Testis (tissue), 2 donors: ENCODE measurements at regions not wholly inside any gene's neighbourhood (a gene's known extent, or its start where the extent isn't known, plus 50 kb on each side); places are given as distances from the start of the nearest gene placed in this dataset.
"Not testable (repeated sequence)": the region's sequence is repeated elsewhere in the genome, so short reads cannot be mapped to it uniquely, and the experiment has no call there.

Source experiments
- DNase-seq: peaks from one replicate; pipeline ENCODE4 v3.0.0-alpha.2; 2019
- H3K27ac ChIP-seq, 2 donors: fragments of 200-600 bp; sonication (generic); one replicate each; pipeline ENCODE4 v1.5.1; 2019
- H3K27me3 ChIP-seq: fragments of 200-600 bp; sonication (generic); one replicate; pipeline ENCODE4 v1.5.1; 2019
- H3K36me3 ChIP-seq: fragments of 200-600 bp; sonication (generic); one replicate; pipeline ENCODE4 v1.5.1; 2017; ENCODE audit warnings: low read depth; ENCODE audit errors: missing control alignments
- H3K4me1 ChIP-seq: fragments of 200-600 bp; sonication (generic); one replicate; pipeline ENCODE4 v1.5.1; 2019
- H3K4me3 ChIP-seq, 2 donors: fragments of 200-600 bp; sonication (generic); one replicate each; pipeline ENCODE4 v1.5.1; 2017 to 2019
- H3K9me3 ChIP-seq: fragments of 200-600 bp; sonication (generic); one replicate; pipeline ENCODE4 v1.5.1; 2017
- POLR2A ChIP-seq: fragments of 450-650 bp; IDR thresholded peaks from one replicate; pipeline ENCODE4 v1.6.1; 2017; ENCODE audit warnings: antibody characterized with exemption, mild to moderate bottlenecking, moderate library complexity
- WGBS, 2 donors: methylation state at CpG; one replicate each; pipeline ENCODE4 v1.1.5; 2018; 5-methylcytosine and 5-hydroxymethylcytosine counted together
- intact Hi-C: fragments of 100-400 bp; cut with DNase I; formaldehyde crosslinking; loops from one replicate; pipeline ENCODE4 v1.15.1; 2023; ENCODE audit warnings: low total_unique reads
- TF ChIP-seq, protein P1 (sequence below), 3 experiments: fragments of 450-650 bp in 2 of 3; fragments of 200-600 bp in 1 of 3; sonication (generic) in 1 of 3; IDR thresholded peaks; one replicate each; pipeline ENCODE4 v1.5.1; 2016 to 2019; ENCODE audit warnings: antibody characterized with exemption in 3 of 3, mild to moderate bottlenecking in 2 of 3, moderate library complexity in 1 of 3

DNA sequence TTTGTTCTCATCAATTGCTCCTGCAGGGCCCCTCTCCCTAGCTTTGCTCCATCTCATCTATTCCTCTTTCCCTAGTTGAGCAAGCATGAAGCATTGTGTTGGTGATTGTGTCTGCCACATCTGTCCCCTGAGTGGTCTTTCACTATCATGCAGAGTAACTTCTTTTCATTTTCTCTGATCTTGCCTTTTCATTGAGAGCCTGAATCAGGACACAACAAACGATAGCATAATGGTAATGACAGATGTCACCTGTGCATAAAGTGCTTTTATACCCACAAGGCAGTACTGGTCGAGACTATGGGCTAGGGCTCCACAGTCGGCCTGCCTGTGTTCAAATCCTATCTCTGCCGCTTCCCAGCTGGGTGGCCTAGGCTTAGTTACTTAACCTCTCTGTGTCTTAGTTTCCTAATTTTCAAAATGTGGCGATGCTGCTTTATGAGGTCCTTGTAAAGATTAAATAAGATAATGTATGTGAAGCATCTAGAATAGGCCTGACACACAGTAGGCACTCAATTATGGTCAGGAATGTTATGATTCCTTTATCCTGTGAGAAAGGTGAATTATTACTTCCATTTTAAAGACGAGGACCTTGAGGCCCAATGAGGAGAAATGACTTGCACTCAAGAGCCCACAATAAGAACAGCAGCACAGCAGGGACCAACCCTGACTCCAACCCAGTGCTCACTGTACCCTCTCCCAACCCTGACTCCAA is 137.1 kb upstream of the ZNF618 start:
- WGBS, 2 donors, result 86 to 90% methylated on average over 6 of the region's 6 CpGs
- intact Hi-C loops, result no loop called here

GRCh38 chr9:113739605-113740507 is 136.3 kb upstream of the ZNF618 start:
- H3K4me3 ChIP-seq, H3K27me3 ChIP-seq, H3K36me3 ChIP-seq, H3K27ac ChIP-seq, intact Hi-C loops, DNase-seq, H3K9me3 ChIP-seq, H3K4me1 ChIP-seq: not testable (repeated sequence)
- WGBS, 2 donors, result 94 to 95% methylated on average over 2 of the region's 2 CpGs

More for the DNA sequence above, 137.1 kb upstream of the ZNF618 start:
- no peak for TF ChIP-seq POLR2A
- TF ChIP-seq, protein P1, sequence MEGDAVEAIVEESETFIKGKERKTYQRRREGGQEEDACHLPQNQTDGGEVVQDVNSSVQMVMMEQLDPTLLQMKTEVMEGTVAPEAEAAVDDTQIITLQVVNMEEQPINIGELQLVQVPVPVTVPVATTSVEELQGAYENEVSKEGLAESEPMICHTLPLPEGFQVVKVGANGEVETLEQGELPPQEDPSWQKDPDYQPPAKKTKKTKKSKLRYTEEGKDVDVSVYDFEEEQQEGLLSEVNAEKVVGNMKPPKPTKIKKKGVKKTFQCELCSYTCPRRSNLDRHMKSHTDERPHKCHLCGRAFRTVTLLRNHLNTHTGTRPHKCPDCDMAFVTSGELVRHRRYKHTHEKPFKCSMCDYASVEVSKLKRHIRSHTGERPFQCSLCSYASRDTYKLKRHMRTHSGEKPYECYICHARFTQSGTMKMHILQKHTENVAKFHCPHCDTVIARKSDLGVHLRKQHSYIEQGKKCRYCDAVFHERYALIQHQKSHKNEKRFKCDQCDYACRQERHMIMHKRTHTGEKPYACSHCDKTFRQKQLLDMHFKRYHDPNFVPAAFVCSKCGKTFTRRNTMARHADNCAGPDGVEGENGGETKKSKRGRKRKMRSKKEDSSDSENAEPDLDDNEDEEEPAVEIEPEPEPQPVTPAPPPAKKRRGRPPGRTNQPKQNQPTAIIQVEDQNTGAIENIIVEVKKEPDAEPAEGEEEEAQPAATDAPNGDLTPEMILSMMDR (IDR thresholded peaks at IDR 0.05), result no peak
- Histone ChIP-seq H3K36me3 (no peaks in the 10 kb centered on the region), H3K27me3 (no peaks in the 10 kb centered on the region), H3K9me3 (no peaks in the 10 kb centered on the region), H3K27ac (no peak overlapping the region), H3K4me3 (no peak overlapping the region), H3K4me1 (no peaks in the 10 kb centered on the region)
- DNase-seq, result no peak

- intact Hi-C loops, H3K9me3 ChIP-seq, H3K27me3 ChIP-seq, H3K4me3 ChIP-seq, H3K4me1 ChIP-seq, DNase-seq, H3K36me3 ChIP-seq, H3K27ac ChIP-seq: not testable (repeated sequence)
- 62 to 80% methylated on average over 8 of the region's 8 CpGs for WGBS, 2 donors
These were observed 135.3 kb upstream of the ZNF618 start for GRCh38 chr9:113740508-113741500.

- DNase-seq, result no peak
These were observed 133.9 kb upstream of the ZNF618 start for GRCh38 chr9:113741886-113742854.

More at GRCh38 chr9:113741886-113742854, 133.9 kb upstream of the ZNF618 start:
- TF ChIP-seq POLR2A, result no peak
- TF ChIP-seq, protein P1 (IDR thresholded peaks at IDR 0.05), result no peak
- Histone ChIP-seq H3K4me3 (no peak overlapping the region), H3K27ac (no peak overlapping the region), H3K4me1 (no peaks in the 10 kb centered on the region), H3K9me3 (no peaks in the 10 kb centered on the region), H3K27me3 (no peaks in the 10 kb centered on the region), H3K36me3 (no peaks in the 10 kb centered on the region)
- WGBS, 2 donors, result 81% methylated on average over 12 of the region's 12 CpGs
- intact Hi-C loops, result no loop called here
